Gastrocnemius medialis (tissue), 4 donors: ENCODE measurements at regions not wholly inside any gene's neighbourhood (a gene's known extent, or its start where the extent isn't known, plus 50 kb on each side); places are given as distances from the start of the nearest gene placed in this dataset.

Source experiments
- ATAC-seq, 2 donors: fragments of 150-250 bp; one replicate each; pipeline ENCODE4 v1.9.1; 2016
- DNase-seq, 2 donors: peaks; one replicate each; pipeline ENCODE4 v3.0.0-alpha.2; 2019
- H3K27ac ChIP-seq, 4 donors: fragments of 200-600 bp; sonication (generic); 1 replicate in 1 of 4; 2 replicates in 3 of 4; pipeline ENCODE4 v1.5.1; 2016 to 2018; ENCODE audit warnings: mild to moderate bottlenecking in 2 of 4, moderate library complexity in 1 of 4
- H3K27me3 ChIP-seq, 3 donors: fragments of 200-600 bp; sonication (generic) in 2 of 3; 1 replicate in 1 of 3; 2 replicates in 2 of 3; pipeline versions ENCODE4 v1.5.1 to v1.6.0; 2016 to 2019; ENCODE audit warnings: mild to moderate bottlenecking in 1 of 3, moderate library complexity in 1 of 3
- H3K36me3 ChIP-seq, 2 donors: fragments of 200-600 bp; sonication (generic) in 1 of 2; one replicate each; pipeline ENCODE4 v1.5.1; 2017 to 2018
- H3K4me1 ChIP-seq, 2 donors: fragments of 200-600 bp; sonication (generic) in 1 of 2; one replicate each; pipeline ENCODE4 v1.5.1; 2016 to 2017; ENCODE audit warnings: mild to moderate bottlenecking in 2 of 2
- H3K4me3 ChIP-seq, 4 donors: fragments of 200-600 bp; sonication (generic) in 3 of 4; 1 replicate in 1 of 4; 2 replicates in 3 of 4; pipeline ENCODE4 v1.5.1; 2016 to 2019; ENCODE audit warnings: mild to moderate bottlenecking in 2 of 4
- H3K9me3 ChIP-seq, 3 donors: fragments of 200-600 bp; sonication (generic) in 2 of 3; 1 replicate in 1 of 3; 2 replicates in 2 of 3; pipeline ENCODE4 v1.5.1; 2016 to 2019
- POLR2A ChIP-seq, 2 donors: fragments of 450-650 bp; IDR thresholded peaks; one replicate each; pipeline ENCODE4 v1.6.1; 2017; ENCODE audit warnings: antibody characterized with exemption in 2 of 2, mild to moderate bottlenecking in 2 of 2, moderate library complexity in 2 of 2
- in situ Hi-C, 4 donors: fragments of 200-750 bp; cut with MboI; loops; one replicate each; pipeline versions ENCODE4 v1.15.0 to v1.8.0; 2017; ENCODE audit warnings: low sequenced_read_pairs in 4 of 4
- intact Hi-C: fragments of 100-400 bp; cut with DNase I; formaldehyde crosslinking; loops from one replicate; pipeline ENCODE4 v1.15.1; 2023; ENCODE audit warnings: low total_unique reads
- TF ChIP-seq, protein P1 (sequence below), 5 experiments: fragments of 450-650 bp in 3 of 5; fragments of 200-600 bp in 2 of 5; sonication (generic) in 2 of 5; IDR thresholded peaks in 4 of 5; conservative IDR thresholded peaks in 1 of 5; 1 replicate in 4 of 5; 2 replicates in 1 of 5; pipeline ENCODE4 v1.5.1; 2016 to 2019; ENCODE audit warnings: antibody characterized with exemption in 5 of 5, mild to moderate bottlenecking in 3 of 5, moderate library complexity in 3 of 5

GRCh38 chr10:8375137-8375536, 320.6 kb downstream of the GATA3 start:
- ATAC-seq (no peak), DNase-seq (no peak)
- intact Hi-C loops (no loop called here), in situ Hi-C loops (no loop called here)
- no peak overlapping the region for H3K27ac ChIP-seq
- no peak for TF ChIP-seq POLR2A (IDR thresholded peaks at IDR 0.05)
- TF ChIP-seq, protein P1, sequence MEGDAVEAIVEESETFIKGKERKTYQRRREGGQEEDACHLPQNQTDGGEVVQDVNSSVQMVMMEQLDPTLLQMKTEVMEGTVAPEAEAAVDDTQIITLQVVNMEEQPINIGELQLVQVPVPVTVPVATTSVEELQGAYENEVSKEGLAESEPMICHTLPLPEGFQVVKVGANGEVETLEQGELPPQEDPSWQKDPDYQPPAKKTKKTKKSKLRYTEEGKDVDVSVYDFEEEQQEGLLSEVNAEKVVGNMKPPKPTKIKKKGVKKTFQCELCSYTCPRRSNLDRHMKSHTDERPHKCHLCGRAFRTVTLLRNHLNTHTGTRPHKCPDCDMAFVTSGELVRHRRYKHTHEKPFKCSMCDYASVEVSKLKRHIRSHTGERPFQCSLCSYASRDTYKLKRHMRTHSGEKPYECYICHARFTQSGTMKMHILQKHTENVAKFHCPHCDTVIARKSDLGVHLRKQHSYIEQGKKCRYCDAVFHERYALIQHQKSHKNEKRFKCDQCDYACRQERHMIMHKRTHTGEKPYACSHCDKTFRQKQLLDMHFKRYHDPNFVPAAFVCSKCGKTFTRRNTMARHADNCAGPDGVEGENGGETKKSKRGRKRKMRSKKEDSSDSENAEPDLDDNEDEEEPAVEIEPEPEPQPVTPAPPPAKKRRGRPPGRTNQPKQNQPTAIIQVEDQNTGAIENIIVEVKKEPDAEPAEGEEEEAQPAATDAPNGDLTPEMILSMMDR (IDR thresholded peaks at IDR 0.05 in 4 of 5, conservative IDR thresholded peaks at IDR 0.05 in 1 of 5): no peak
- no peaks in the 10 kb centered on the region for H3K9me3 ChIP-seq
- no peaks in the 10 kb centered on the region for H3K27me3 ChIP-seq
- H3K36me3 ChIP-seq: no peaks in the 10 kb centered on the region
- H3K4me1 ChIP-seq: no peaks in the 10 kb centered on the region
- no peak overlapping the region for H3K4me3 ChIP-seq

DNA sequence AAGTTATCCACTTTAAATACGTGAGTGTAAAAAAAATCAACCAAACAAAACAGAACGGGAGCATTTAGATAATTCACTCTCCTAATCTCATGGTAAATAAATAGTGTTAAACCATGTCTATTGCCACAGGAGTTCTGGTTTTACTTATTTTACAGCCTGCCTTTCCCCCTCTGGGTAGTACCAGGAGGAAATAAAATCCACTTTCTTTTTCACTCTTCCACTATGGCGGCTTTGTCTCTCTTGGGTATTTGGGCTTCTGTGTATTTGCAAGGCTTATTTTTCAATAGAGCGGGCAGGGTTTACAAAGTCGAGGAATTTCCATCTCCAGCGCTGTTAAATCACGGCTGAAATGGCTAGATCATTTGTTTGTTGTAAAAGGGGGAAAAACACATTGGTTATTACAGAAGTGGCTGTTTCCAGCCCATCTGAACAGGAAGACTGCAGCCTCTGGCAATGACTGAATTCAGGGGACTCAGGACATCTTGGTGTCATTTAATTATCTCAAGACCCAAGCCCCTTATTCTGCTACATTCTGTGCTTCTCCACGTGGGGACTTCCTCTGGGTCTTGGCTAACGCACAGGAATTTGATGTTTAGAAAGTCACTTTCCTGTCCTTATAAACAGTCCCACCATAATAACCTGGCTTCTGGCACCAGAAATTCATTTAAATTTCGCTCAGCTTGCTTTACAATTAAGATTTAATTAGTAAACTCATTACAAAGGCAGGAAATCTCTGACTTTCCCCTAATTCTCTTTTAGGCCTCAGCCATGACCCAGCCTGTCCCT, 323.9 kb downstream of the GATA3 start:
- DNase-seq (no peak), ATAC-seq (no peak)
- peak overlapping the region; percentile 5 to 74 (median 62) for H3K27ac ChIP-seq
- no peaks in the 10 kb centered on the region for H3K27me3 ChIP-seq
- H3K9me3 ChIP-seq: no peaks in the 10 kb centered on the region
- TF ChIP-seq, protein P1 (IDR thresholded peaks at IDR 0.05 in 4 of 5, conservative IDR thresholded peaks at IDR 0.05 in 1 of 5): no peak
- TF ChIP-seq POLR2A (IDR thresholded peaks at IDR 0.05): no peak
- no peaks in the 10 kb centered on the region for H3K4me1 ChIP-seq
- intact Hi-C loops (no loop called here), in situ Hi-C loops (no loop called here)
- H3K36me3 ChIP-seq: no peaks in the 10 kb centered on the region
- H3K4me3 ChIP-seq: peak overlapping the region in 3 of 4 donors; percentile 13 to 18 (median 17)

GRCh38 chr10:8379906-8380832, 325.7 kb downstream of the GATA3 start:
- Histone ChIP-seq H3K27me3 (no peaks in the 10 kb centered on the region), H3K9me3 (no peaks in the 10 kb centered on the region), H3K36me3 (no peaks in the 10 kb centered on the region), H3K4me3 (no peak overlapping the region), H3K4me1 (no peaks in the 10 kb centered on the region), H3K27ac (peak overlapping the region in 2 of 4 donors; percentile 59 to 74)
- in situ Hi-C loops (no loop called here), intact Hi-C loops (no loop called here)
- DNase-seq (no peak), ATAC-seq (peak in 1 of 2 donors; percentile 36)
- TF ChIP-seq, protein P1 (IDR thresholded peaks at IDR 0.05 in 4 of 5, conservative IDR thresholded peaks at IDR 0.05 in 1 of 5): no peak
- no peak for TF ChIP-seq POLR2A (IDR thresholded peaks at IDR 0.05)

DNA sequence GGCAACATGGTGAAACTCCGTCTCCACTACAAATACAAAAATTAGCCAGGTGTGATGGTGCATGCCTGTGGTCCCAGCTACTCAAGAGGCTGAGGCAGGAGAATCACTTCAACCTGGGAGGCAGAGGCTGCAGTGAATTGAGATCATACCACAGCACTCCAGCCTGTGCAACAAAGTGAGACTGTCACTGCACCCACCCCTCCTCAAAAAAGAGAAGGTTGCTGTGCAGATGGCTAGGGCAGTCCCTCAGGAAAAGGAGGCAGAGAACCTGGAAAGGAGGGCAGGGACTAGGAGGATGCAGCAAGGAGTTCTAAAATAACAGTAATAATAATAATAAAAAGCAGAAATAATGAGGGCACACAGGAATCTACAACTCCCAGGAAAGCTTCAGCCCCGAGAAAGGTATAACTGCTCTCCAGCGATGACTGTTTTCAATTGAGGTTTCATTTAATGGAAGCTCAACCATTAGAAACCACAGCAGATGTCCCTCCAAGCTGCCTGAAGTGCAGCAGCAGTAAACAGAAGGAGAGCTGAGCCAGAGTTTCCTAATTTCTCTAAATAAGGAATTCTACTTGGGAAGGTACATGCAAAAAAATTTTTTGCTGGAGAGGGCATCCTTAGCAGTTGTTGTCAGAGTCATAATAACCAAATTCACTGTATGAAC, 326.5 kb downstream of the GATA3 start:
- H3K4me3 ChIP-seq: no peak overlapping the region
- no peaks in the 10 kb centered on the region for H3K4me1 ChIP-seq
- intact Hi-C loops: no loop called here
- ATAC-seq (no peak), DNase-seq (no peak)
- no peaks in the 10 kb centered on the region for H3K27me3 ChIP-seq
- TF ChIP-seq, protein P1 (IDR thresholded peaks at IDR 0.05 in 4 of 5, conservative IDR thresholded peaks at IDR 0.05 in 1 of 5): no peak
- TF ChIP-seq POLR2A (IDR thresholded peaks at IDR 0.05): no peak
- no peaks in the 10 kb centered on the region for H3K9me3 ChIP-seq
- peak overlapping the region in 1 of 4 donors; percentile 74 for H3K27ac ChIP-seq
- in situ Hi-C loops: no loop called here
- no peaks in the 10 kb centered on the region for H3K36me3 ChIP-seq
